GM06990 (cell line): ENCODE measurements at regions not wholly inside any gene's neighbourhood (a gene's known extent, or its start where the extent isn't known, plus 50 kb on each side); places are given as distances from the start of the nearest gene placed in this dataset.
"Not testable (repeated sequence)": the region's sequence is repeated elsewhere in the genome, so short reads cannot be mapped to it uniquely, and the experiment has no call there.

ENCODE experiments used
- DNase-seq: peaks from one replicate; pipeline ENCODE4 v3.0.0-alpha.2; 2011; ENCODE audit not compliant: insufficient read length; ENCODE audit errors: extremely low read depth
- H3K27me3 ChIP-seq: replicated peaks from 2 replicates; pipeline ENCODE4 v1.6.0; 2011; ENCODE audit warnings: low read length; ENCODE audit not compliant: control insufficient read depth, insufficient read depth
- H3K36me3 ChIP-seq: 2 replicates; pipeline ENCODE4 v1.5.1; 2011; ENCODE audit warnings: low read length; ENCODE audit not compliant: control insufficient read depth, insufficient read depth
- H3K4me3 ChIP-seq: replicated peaks from 2 replicates; pipeline ENCODE4 v1.5.1; 2011; ENCODE audit warnings: low read depth, mild to moderate bottlenecking, control low read depth, low read length
- CTCF ChIP-seq: IDR thresholded peaks from 2 replicates; pipeline ENCODE4 v1.5.1; 2011; ENCODE audit warnings: low read length, control low read depth, mild to moderate bottlenecking, inconsistent platforms; ENCODE audit not compliant: insufficient read depth, poor library complexity, severe bottlenecking

DNA sequence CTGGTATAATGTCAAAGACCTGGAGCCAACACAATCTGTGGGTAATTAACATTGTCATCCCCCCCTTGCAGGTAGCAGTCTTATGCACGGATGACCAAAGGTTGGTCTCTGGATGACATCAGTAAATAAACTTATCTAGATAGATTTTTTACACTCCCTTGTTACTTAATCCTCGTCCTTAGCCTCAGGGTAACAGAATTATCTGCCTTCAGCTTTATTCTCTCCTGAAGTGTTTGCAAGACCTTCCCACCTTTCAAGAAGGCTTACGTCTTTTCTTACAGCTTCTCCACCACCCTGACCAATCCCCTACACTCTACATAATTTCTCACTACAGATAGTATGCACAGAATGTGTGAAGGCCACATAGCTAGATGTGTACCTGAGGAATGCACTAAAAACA is 434.8 kb upstream of the HTR1E start:
- Histone ChIP-seq H3K27me3 (no peaks in the 10 kb centered on the region), H3K36me3 (no peaks in the 10 kb centered on the region), H3K4me3 (no peak overlapping the region)
- no peak for TF ChIP-seq CTCF
- no peak for DNase-seq

DNA sequence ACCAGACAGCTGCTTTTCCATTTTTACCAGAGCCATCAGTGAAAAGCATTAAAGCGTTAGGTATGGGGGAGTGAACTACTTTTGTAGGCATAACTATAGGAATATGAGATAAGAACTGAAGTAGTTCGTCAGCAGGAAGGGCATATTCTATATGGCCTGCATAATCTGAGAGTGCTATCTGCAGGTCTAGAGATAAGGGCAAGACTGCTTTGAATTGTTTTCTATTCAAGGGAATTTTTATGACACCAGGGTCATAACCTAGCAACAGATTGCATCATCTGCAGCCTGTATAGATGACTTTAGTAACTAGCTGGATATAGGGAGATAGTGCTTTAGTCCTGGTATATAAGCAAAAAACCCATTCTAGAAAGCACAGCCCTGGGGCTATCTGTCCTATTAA is 437.3 kb upstream of the HTR1E start:
- Histone ChIP-seq H3K27me3 (no peaks in the 10 kb centered on the region), H3K36me3 (no peaks in the 10 kb centered on the region), H3K4me3 (no peak overlapping the region)
- no peak for DNase-seq
- no peak for TF ChIP-seq CTCF

DNA sequence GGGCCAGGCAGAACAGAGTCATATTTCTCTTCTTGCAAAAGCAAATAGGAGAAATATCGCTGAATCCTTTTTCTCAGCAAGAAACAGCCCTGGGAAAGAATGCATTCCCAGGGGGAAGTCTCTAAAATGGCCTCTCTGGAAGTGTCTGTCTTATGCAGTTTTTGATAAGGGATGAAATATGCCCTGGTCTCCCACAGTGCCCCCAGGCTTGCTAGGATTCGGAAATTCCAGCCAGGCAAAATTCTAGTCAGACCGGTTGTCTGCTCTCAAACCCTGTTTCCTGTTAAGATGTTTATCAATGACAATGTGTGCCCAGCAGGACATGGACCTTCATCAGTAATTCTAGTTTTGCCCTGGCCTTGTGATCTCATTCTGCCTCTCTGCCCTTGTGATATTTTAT is 448.3 kb upstream of the HTR1E start:
- DNase-seq, H3K36me3 ChIP-seq, H3K4me3 ChIP-seq, H3K27me3 ChIP-seq: not testable (repeated sequence)

DNA sequence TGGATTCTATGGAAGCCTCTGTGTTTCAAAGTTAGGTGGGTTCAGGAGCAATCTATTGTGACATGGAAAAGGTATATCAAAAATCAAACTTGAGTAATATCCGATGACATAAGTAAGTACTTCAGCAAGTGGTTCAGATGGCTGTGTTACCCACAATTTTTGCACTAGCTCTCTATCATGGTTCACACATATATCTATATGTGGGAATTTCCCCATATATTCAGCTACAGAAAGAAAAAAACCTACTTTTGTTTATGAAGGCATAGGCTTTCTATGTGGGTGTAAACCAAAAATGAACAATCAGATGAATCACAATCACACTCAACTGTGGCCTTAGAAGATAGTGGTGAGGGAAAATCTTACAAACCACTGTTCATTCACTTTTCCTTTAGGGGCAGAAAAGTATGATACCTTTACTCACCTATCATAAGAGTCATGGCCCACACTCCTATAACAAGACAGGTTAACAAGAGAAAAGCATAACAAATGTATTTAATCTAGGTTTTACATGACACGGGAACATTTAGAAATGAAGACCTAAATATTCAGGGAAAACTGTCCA is 449.6 kb upstream of the HTR1E start:
- TF ChIP-seq CTCF: no peak
- DNase-seq: no peak
- Histone ChIP-seq H3K27me3 (no peaks in the 10 kb centered on the region), H3K36me3 (no peaks in the 10 kb centered on the region), H3K4me3 (no peak overlapping the region)

- H3K36me3 ChIP-seq, DNase-seq, H3K4me3 ChIP-seq: not testable (repeated sequence)
These were observed 459.0 kb upstream of the HTR1E start for GRCh38 chr6:86478316-86478715.

GRCh38 chr6:86477500-86478148 is 459.7 kb upstream of the HTR1E start:
- no peak for DNase-seq

More at GRCh38 chr6:86478316-86478715, 459.0 kb upstream of the HTR1E start:
- not testable (repeated sequence) for H3K27me3 ChIP-seq

More at GRCh38 chr6:86477500-86478148, 459.7 kb upstream of the HTR1E start:
- no peak for TF ChIP-seq CTCF
- Histone ChIP-seq H3K27me3 (no peaks in the 10 kb centered on the region), H3K4me3 (no peak overlapping the region), H3K36me3 (no peaks in the 10 kb centered on the region)
